ENCODE measurements at regions not wholly inside any gene's neighbourhood (a gene's known extent, or its start where the extent isn't known, plus 50 kb on each side); places are given as distances from the start of the nearest gene placed in this dataset.

DNA sequence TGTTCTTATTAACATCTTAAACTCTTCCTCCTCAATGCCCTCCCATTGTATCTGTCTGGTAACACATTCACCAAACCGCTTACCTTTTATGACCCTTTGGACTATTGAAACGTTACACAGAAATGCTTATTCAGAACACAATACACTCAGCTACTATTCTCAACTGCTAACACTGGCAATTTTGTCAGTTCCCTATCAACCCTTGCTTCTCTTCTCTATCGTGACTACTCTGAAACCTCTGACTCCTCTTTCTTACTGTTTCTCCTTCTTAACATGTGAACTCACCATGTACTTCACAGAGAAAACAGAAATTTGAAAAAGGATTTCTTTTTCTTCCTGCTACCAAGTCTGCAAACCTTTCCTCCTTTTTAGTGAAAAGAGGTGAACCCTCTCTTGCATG lies 232.9 kb upstream of the GPR149 start:
- intact Hi-C loops (cut with DNase I; ENCODE audit: low total_unique reads) (no loop called here), in situ Hi-C loops (cut with MboI; ENCODE audit: low sequenced_read_pairs in 4 of 4) (no loop called here)
- H3K4me1 ChIP-seq: no peaks in the 10 kb centered on the region
- no peak for TF ChIP-seq POLR2A (IDR thresholded peaks at IDR 0.05)
- TF ChIP-seq, protein P1, sequence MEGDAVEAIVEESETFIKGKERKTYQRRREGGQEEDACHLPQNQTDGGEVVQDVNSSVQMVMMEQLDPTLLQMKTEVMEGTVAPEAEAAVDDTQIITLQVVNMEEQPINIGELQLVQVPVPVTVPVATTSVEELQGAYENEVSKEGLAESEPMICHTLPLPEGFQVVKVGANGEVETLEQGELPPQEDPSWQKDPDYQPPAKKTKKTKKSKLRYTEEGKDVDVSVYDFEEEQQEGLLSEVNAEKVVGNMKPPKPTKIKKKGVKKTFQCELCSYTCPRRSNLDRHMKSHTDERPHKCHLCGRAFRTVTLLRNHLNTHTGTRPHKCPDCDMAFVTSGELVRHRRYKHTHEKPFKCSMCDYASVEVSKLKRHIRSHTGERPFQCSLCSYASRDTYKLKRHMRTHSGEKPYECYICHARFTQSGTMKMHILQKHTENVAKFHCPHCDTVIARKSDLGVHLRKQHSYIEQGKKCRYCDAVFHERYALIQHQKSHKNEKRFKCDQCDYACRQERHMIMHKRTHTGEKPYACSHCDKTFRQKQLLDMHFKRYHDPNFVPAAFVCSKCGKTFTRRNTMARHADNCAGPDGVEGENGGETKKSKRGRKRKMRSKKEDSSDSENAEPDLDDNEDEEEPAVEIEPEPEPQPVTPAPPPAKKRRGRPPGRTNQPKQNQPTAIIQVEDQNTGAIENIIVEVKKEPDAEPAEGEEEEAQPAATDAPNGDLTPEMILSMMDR (IDR thresholded peaks at IDR 0.05 in 4 of 5, conservative IDR thresholded peaks at IDR 0.05 in 1 of 5): no peak
- H3K9me3 ChIP-seq: no peaks in the 10 kb centered on the region
- ATAC-seq (no peak), DNase-seq (no peak)
- H3K36me3 ChIP-seq: no peaks in the 10 kb centered on the region
- no peak overlapping the region for H3K27ac ChIP-seq
- H3K27me3 ChIP-seq: no peaks in the 10 kb centered on the region
- no peak overlapping the region for H3K4me3 ChIP-seq

DNA sequence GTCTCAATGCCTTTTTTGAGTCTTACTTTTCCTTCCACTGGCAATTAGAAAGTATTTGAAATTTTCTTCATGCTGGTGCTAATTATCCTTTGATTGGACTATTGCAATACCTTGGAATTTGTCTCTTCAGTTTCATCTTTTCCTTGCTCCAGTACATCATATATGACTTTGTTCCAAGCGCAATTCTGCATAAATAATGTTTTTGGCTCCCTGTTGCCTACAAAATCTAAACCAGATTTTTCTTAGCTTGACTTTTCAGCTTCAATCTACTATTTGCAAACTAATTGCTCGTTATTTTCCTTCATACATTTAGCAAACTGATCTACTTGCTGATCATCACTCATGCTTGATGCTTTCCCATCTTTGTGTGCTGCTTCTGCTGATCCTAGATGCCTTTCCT lies 230.8 kb upstream of the GPR149 start:
- Histone ChIP-seq H3K4me3 (no peak overlapping the region), H3K36me3 (no peaks in the 10 kb centered on the region), H3K27me3 (no peaks in the 10 kb centered on the region), H3K9me3 (no peaks in the 10 kb centered on the region), H3K4me1 (no peaks in the 10 kb centered on the region), H3K27ac (no peak overlapping the region)
- ATAC-seq (no peak), DNase-seq (no peak)
- in situ Hi-C loops (cut with MboI; ENCODE audit: low sequenced_read_pairs in 4 of 4): no loop called here
- TF ChIP-seq, protein P1 (IDR thresholded peaks at IDR 0.05 in 4 of 5, conservative IDR thresholded peaks at IDR 0.05 in 1 of 5): no peak
- intact Hi-C loops (cut with DNase I; ENCODE audit: low total_unique reads): no loop called here

DNA sequence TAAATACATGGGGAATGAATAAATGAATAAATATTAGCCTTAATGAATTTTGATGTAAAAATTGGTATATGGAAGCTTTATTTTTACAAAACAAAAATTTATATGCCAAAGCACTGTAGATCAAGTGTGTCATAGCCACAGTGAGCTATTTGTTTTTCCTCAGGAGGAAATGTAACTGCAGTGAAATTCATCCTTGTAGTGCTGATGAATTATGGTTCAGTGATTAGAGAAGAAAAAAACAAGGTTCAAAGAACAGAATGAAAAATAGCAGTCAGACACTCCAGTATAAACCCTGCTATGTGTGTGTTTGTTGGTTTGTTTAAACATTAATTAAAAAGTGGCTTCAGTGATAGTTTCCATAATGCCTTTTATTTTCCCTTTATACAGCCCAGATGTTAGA lies 228.0 kb upstream of the GPR149 start:
- no peak for TF ChIP-seq POLR2A (IDR thresholded peaks at IDR 0.05)
- TF ChIP-seq, protein P1 (IDR thresholded peaks at IDR 0.05 in 4 of 5, conservative IDR thresholded peaks at IDR 0.05 in 1 of 5): no peak
- Histone ChIP-seq H3K36me3 (no peaks in the 10 kb centered on the region), H3K4me1 (no peaks in the 10 kb centered on the region), H3K27ac (no peak overlapping the region), H3K4me3 (no peak overlapping the region), H3K9me3 (no peaks in the 10 kb centered on the region), H3K27me3 (no peaks in the 10 kb centered on the region)
- ATAC-seq (no peak), DNase-seq (no peak)
- intact Hi-C loops (cut with DNase I; ENCODE audit: low total_unique reads): no loop called here
- in situ Hi-C loops (cut with MboI; ENCODE audit: low sequenced_read_pairs in 4 of 4): no loop called here

DNA sequence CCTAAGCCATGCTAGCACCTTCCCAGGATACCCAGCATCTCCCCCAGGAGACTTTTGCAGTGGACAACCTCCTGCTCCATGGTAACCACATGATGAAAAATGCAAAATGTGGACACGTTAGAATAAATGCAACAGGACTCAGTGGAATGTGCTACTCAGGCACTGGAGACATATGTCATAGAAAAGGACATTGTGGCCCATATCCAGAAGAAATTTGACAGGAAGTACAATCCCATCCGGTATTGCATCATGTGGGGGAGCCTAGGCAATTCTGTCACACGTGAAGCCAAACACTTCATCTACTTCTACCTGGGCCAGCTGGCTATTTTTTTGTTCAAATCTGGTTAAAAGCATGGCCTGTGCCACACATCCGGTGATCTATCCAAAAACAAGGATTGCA lies 227.2 kb upstream of the GPR149 start:
- ATAC-seq (no peak), DNase-seq (no peak)
- intact Hi-C loops (cut with DNase I; ENCODE audit: low total_unique reads) (no loop called here), in situ Hi-C loops (cut with MboI; ENCODE audit: low sequenced_read_pairs in 4 of 4) (no loop called here)
- Histone ChIP-seq H3K27ac (no peak overlapping the region), H3K27me3 (no peaks in the 10 kb centered on the region), H3K4me3 (no peak overlapping the region), H3K36me3 (no peaks in the 10 kb centered on the region), H3K4me1 (no peaks in the 10 kb centered on the region), H3K9me3 (no peaks in the 10 kb centered on the region)
- no peak for TF ChIP-seq POLR2A (IDR thresholded peaks at IDR 0.05)
- TF ChIP-seq, protein P1 (IDR thresholded peaks at IDR 0.05 in 4 of 5, conservative IDR thresholded peaks at IDR 0.05 in 1 of 5): no peak

DNA sequence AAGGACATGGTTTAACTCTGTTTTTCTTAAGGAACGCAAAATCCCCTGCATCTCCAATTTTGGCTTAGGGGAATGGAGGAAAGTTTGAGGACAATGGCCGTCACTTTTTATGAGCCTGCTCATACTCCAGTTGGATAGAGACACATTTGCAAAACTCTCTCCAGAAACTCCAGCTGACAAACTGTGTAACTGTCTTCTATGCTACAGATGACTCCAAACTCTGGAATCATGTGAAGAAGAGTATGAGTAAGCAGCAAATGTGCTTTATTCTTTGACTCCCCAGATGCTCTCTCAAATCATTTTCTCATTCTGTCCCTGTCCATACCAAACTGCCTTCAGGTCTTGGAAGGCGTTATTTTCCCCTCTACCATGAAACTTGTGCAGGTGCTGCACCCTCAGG lies 226.5 kb upstream of the GPR149 start:
- intact Hi-C loops (cut with DNase I; ENCODE audit: low total_unique reads): no loop called here
- in situ Hi-C loops (cut with MboI; ENCODE audit: low sequenced_read_pairs in 4 of 4): no loop called here
- ATAC-seq (no peak), DNase-seq (no peak)
- no peak overlapping the region for H3K27ac ChIP-seq
- H3K4me1 ChIP-seq: no peaks in the 10 kb centered on the region
- H3K4me3 ChIP-seq: no peak overlapping the region
- no peaks in the 10 kb centered on the region for H3K36me3 ChIP-seq
- H3K27me3 ChIP-seq: no peaks in the 10 kb centered on the region
- H3K9me3 ChIP-seq: no peaks in the 10 kb centered on the region
- TF ChIP-seq, protein P1 (IDR thresholded peaks at IDR 0.05 in 4 of 5, conservative IDR thresholded peaks at IDR 0.05 in 1 of 5): no peak
- no peak for TF ChIP-seq POLR2A (IDR thresholded peaks at IDR 0.05)
